ENCODE measurements at regions not wholly inside any gene's neighbourhood (a gene's known extent, or its start where the extent isn't known, plus 50 kb on each side); places are given as distances from the start of the nearest gene placed in this dataset.

DNA sequence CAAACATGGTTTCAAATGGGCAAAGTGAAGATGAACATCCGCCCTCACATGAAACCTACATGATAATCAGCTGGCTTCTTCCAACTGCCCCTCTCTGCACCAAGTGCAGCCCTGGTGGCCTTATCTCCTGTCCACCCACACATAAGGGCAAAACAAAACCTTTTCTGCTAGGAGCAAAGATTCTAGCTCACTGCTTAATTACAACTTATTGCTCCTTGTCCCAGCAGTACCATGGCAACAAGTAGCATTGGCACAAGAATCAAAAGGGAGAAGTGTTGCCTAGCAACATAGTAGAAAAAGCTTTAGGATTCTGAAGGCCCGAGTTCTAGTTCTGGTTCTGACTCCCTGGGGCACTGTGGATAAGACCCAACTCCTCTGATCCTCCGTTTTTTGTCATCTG lies 68.7 kb upstream of the BMAL1 start:
- no peak for TF ChIP-seq CTCF (IDR thresholded peaks at IDR 0.05; ENCODE audit: unreplicated experiment)
- DNase-seq, result no peak
- Mint-ChIP-seq H3K4me3 (ENCODE audit: low read depth, unreplicated experiment) (no peak overlapping the region), H3K27me3 (ENCODE audit: unreplicated experiment) (no peaks in the 10 kb centered on the region), H3K36me3 (ENCODE audit: insufficient read depth, unreplicated experiment) (peaks cover 11% of the 10 kb centered on the region), H3K4me1 (ENCODE audit: low read depth, unreplicated experiment) (peaks cover 24% of the 10 kb centered on the region), H3K27ac (ENCODE audit: unreplicated experiment) (no peak overlapping the region), H3K9me3 (ENCODE audit: low read depth, unreplicated experiment) (no peaks in the 10 kb centered on the region)
- intact Hi-C loops (cut with micrococcal nuclease; ENCODE audit: unreplicated experiment), result no loop called here
- CTCF ChIA-PET, result interaction anchor here (1.9 kb wide), 1 partner anchor 130 kb away, joined by 6 read pairs; no protein-coding TSS in a partner anchor
- no TSS peak for BruUV-seq (replicated peaks)

DNA sequence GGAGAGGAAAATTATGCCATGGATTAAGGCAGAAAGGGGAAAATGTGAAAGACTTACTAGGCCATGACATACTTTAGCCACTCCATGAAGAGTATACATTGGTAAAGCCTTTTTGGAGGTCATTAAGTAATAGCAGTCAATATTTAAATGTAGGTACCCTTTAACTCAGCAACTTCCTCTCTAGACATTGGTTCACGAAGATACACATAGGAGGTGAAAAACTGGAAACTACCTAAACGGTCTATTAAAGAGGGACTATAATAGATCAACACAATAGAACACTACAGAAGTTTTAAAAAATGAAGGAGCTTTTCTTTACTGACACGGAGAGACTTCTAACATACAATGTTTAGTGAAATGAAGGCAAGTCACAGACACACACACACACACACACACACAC lies 68.2 kb upstream of the BMAL1 start:
- peaks cover 11% of the 10 kb centered on the region for H3K36me3 Mint-ChIP-seq (ENCODE audit: insufficient read depth, unreplicated experiment)
- CTCF ChIA-PET, result interaction anchor here (1.5 to 2.2 kb wide), 4 partner anchors 126 to 176 kb away, joined by 6 to 12 read pairs (median 9); no protein-coding TSS in a partner anchor
- peaks cover 24% of the 10 kb centered on the region for H3K4me1 Mint-ChIP-seq (ENCODE audit: low read depth, unreplicated experiment)
- BruUV-seq (replicated peaks), result no TSS peak
- no peaks in the 10 kb centered on the region for H3K27me3 Mint-ChIP-seq (ENCODE audit: unreplicated experiment)
- H3K4me3 Mint-ChIP-seq (ENCODE audit: low read depth, unreplicated experiment), result no peak overlapping the region
- H3K27ac Mint-ChIP-seq (ENCODE audit: unreplicated experiment), result no peak overlapping the region
- DNase-seq, result no peak
- no peaks in the 10 kb centered on the region for H3K9me3 Mint-ChIP-seq (ENCODE audit: low read depth, unreplicated experiment)
- no peak for TF ChIP-seq CTCF (IDR thresholded peaks at IDR 0.05; ENCODE audit: unreplicated experiment)
- intact Hi-C loops (cut with micrococcal nuclease; ENCODE audit: unreplicated experiment), result no loop called here

DNA sequence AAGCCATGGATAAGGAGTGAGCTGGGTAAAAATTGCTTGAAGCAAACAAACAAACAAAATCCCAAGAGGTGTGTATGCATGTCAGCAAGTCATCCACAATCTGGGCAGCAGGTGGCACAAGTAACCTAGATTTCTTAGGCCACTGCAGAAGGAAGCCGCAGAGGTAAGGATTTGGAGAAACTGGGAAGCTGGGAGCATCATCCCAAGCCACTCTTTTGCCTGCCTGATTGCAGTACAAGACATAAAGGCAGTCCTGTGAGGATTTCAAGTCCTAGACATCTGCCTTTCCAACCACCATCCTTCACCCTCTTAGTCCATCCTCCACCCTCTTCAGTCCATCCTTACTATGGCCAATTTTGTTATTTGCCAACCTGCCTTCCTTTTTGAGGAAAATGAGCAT lies 67.2 kb upstream of the BMAL1 start:
- H3K27me3 Mint-ChIP-seq (ENCODE audit: unreplicated experiment), result no peaks in the 10 kb centered on the region
- no TSS peak for BruUV-seq (replicated peaks)
- peak; percentile 42 for TF ChIP-seq CTCF (IDR thresholded peaks at IDR 0.05; ENCODE audit: unreplicated experiment)

GRCh38 chr11:13214276-13214675 lies 63.3 kb upstream of the BMAL1 start:
- BruUV-seq (replicated peaks), result no TSS peak
- DNase-seq, result no peak
- TF ChIP-seq CTCF (IDR thresholded peaks at IDR 0.05; ENCODE audit: unreplicated experiment), result no peak

More for the DNA sequence above, 67.2 kb upstream of the BMAL1 start:
- intact Hi-C loops (cut with micrococcal nuclease; ENCODE audit: unreplicated experiment), result loop anchor here (1.0 to 10.0 kb wide), 4 partner anchors 29 to 254 kb away; partner anchors contain the start of gene BTBD10
- Mint-ChIP-seq H3K4me3 (ENCODE audit: low read depth, unreplicated experiment) (no peak overlapping the region), H3K27ac (ENCODE audit: unreplicated experiment) (no peak overlapping the region), H3K9me3 (ENCODE audit: low read depth, unreplicated experiment) (no peaks in the 10 kb centered on the region), H3K36me3 (ENCODE audit: insufficient read depth, unreplicated experiment) (peaks cover 11% of the 10 kb centered on the region), H3K4me1 (ENCODE audit: low read depth, unreplicated experiment) (peaks cover 32% of the 10 kb centered on the region)
- CTCF ChIA-PET, result interaction anchor here (0.6 to 2.2 kb wide), 7 partner anchors 28 to 365 kb away, joined by 3 to 12 read pairs (median 5); no protein-coding TSS in a partner anchor
- DNase-seq, result peak; percentile 68

More at GRCh38 chr11:13214276-13214675, 63.3 kb upstream of the BMAL1 start:
- intact Hi-C loops (cut with micrococcal nuclease; ENCODE audit: unreplicated experiment), result loop anchor here (10.0 kb wide), 1 partner anchor 251 kb away; the partner anchor contains the start of gene BTBD10
- no peaks in the 10 kb centered on the region for H3K27me3 Mint-ChIP-seq (ENCODE audit: unreplicated experiment)
- H3K4me3 Mint-ChIP-seq (ENCODE audit: low read depth, unreplicated experiment), result no peak overlapping the region
- peaks cover 15% of the 10 kb centered on the region for H3K4me1 Mint-ChIP-seq (ENCODE audit: low read depth, unreplicated experiment)
- no peak overlapping the region for H3K27ac Mint-ChIP-seq (ENCODE audit: unreplicated experiment)
- CTCF ChIA-PET, result no interaction called here
- no peaks in the 10 kb centered on the region for H3K9me3 Mint-ChIP-seq (ENCODE audit: low read depth, unreplicated experiment)
- H3K36me3 Mint-ChIP-seq (ENCODE audit: insufficient read depth, unreplicated experiment), result no peaks in the 10 kb centered on the region
